ENCODE measurements at regions not wholly inside any gene's neighbourhood (a gene's known extent, or its start where the extent isn't known, plus 50 kb on each side); places are given as distances from the start of the nearest gene placed in this dataset.

GRCh38 chr16:65579050-65579449, 457.2 kb upstream of the CDH11 start:
- no peak for DNase-seq
- H3K4me1 ChIP-seq, result no peaks in the 10 kb centered on the region
- no peaks in the 10 kb centered on the region for H3K27me3 ChIP-seq

GRCh38 chr16:65576631-65577030, 454.8 kb upstream of the CDH11 start:
- Histone ChIP-seq H3K9me3 (no peaks in the 10 kb centered on the region), H3K27ac (no peak overlapping the region), H3K4me3 (no peak overlapping the region), H3K27me3 (no peaks in the 10 kb centered on the region), H3K36me3 (no peaks in the 10 kb centered on the region), H3K4me1 (no peaks in the 10 kb centered on the region)
- no peak for DNase-seq
- TF ChIP-seq CTCF (IDR thresholded peaks at IDR 0.05) (no peak), POLR2A (IDR thresholded peaks at IDR 0.05) (no peak)

More at GRCh38 chr16:65579050-65579449, 457.2 kb upstream of the CDH11 start:
- Histone ChIP-seq H3K27ac (no peak overlapping the region), H3K4me3 (no peak overlapping the region), H3K9me3 (no peaks in the 10 kb centered on the region), H3K36me3 (no peaks in the 10 kb centered on the region)
- TF ChIP-seq POLR2A (IDR thresholded peaks at IDR 0.05) (no peak), CTCF (IDR thresholded peaks at IDR 0.05) (no peak)

GRCh38 chr16:65576139-65576538, 454.3 kb upstream of the CDH11 start:
- H3K27me3 ChIP-seq, result no peaks in the 10 kb centered on the region
- no peak overlapping the region for H3K4me3 ChIP-seq
- no peaks in the 10 kb centered on the region for H3K4me1 ChIP-seq
- H3K27ac ChIP-seq, result no peak overlapping the region
- DNase-seq, result no peak
- TF ChIP-seq POLR2A (IDR thresholded peaks at IDR 0.05) (no peak), CTCF (IDR thresholded peaks at IDR 0.05) (no peak)
- H3K36me3 ChIP-seq, result no peaks in the 10 kb centered on the region
- no peaks in the 10 kb centered on the region for H3K9me3 ChIP-seq

GRCh38 chr16:65574326-65574966, 452.6 kb upstream of the CDH11 start:
- DNase-seq, result no peak
- Histone ChIP-seq H3K36me3 (no peaks in the 10 kb centered on the region), H3K4me3 (no peak overlapping the region), H3K4me1 (no peaks in the 10 kb centered on the region), H3K27ac (no peak overlapping the region), H3K9me3 (no peaks in the 10 kb centered on the region), H3K27me3 (no peaks in the 10 kb centered on the region)
- TF ChIP-seq POLR2A (IDR thresholded peaks at IDR 0.05) (no peak), CTCF (IDR thresholded peaks at IDR 0.05) (no peak)

GRCh38 chr16:65572156-65572555, 450.3 kb upstream of the CDH11 start:
- TF ChIP-seq POLR2A (IDR thresholded peaks at IDR 0.05), result no peak
- no peak for TF ChIP-seq CTCF (IDR thresholded peaks at IDR 0.05)

GRCh38 chr16:65570261-65570660, 448.4 kb upstream of the CDH11 start:
- Histone ChIP-seq H3K9me3 (no peaks in the 10 kb centered on the region), H3K4me1 (no peaks in the 10 kb centered on the region), H3K27ac (no peak overlapping the region), H3K36me3 (no peaks in the 10 kb centered on the region), H3K4me3 (no peak overlapping the region), H3K27me3 (no peaks in the 10 kb centered on the region)
- TF ChIP-seq CTCF (IDR thresholded peaks at IDR 0.05) (no peak), POLR2A (IDR thresholded peaks at IDR 0.05) (no peak)
- DNase-seq, result no peak

More at GRCh38 chr16:65572156-65572555, 450.3 kb upstream of the CDH11 start:
- no peak for DNase-seq
- no peaks in the 10 kb centered on the region for H3K36me3 ChIP-seq
- H3K27me3 ChIP-seq, result no peaks in the 10 kb centered on the region
- H3K27ac ChIP-seq, result no peak overlapping the region
- H3K4me3 ChIP-seq, result no peak overlapping the region
- H3K9me3 ChIP-seq, result no peaks in the 10 kb centered on the region
- no peaks in the 10 kb centered on the region for H3K4me1 ChIP-seq

Measured in Peyer's patch (tissue), 4 donors.